CD1c-positive myeloid dendritic cell (primary cell): ENCODE measurements at regions not wholly inside any gene's neighbourhood (a gene's known extent, or its start where the extent isn't known, plus 50 kb on each side); places are given as distances from the start of the nearest gene placed in this dataset.
"Not testable (repeated sequence)": the region's sequence is repeated elsewhere in the genome, so short reads cannot be mapped to it uniquely, and the experiment has no call there.

Source experiments
- DNase-seq: peaks from one replicate; pipeline ENCODE4 v3.0.0-alpha.2; 2016; ENCODE audit errors: extremely low spot score

DNA sequence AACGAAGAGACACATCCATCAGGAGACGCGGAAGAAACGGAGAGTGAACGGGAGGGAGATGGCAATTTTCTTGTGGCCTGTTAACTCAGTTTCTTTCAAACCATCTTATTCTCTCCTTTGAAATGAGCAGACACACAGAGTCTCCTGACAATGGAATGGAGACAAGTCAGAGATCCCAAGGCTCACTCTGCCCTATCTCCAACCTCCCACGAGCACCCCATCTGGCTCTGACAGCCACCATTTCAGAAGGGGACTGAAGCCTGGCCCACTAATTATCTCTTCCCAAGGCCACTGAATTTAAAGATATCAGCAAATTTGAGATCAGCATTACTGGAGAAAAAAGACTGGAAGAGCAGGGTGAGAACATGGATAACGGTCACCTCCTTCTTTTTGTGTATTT, 215.6 kb downstream of the DHX15 start:
- DNase-seq, result no peak

DNA sequence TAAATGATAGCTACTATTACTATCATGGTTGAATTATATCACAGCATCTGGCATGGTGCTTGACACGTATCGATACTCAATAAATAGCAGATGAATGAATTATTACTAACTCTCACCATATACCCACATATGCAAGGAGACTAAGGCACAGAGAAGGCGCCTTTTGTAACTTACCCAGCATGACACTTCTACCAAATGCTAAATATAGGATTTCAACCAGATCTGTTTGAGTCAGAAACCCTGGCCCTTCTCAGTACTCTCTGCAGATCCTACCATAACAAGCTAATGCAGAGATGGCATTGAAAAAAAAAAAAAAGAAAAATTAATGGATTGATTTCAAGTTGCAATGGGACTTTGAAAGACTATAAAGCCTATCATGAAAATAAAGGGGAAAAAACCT, 219.5 kb downstream of the DHX15 start:
- no peak for DNase-seq

DNA sequence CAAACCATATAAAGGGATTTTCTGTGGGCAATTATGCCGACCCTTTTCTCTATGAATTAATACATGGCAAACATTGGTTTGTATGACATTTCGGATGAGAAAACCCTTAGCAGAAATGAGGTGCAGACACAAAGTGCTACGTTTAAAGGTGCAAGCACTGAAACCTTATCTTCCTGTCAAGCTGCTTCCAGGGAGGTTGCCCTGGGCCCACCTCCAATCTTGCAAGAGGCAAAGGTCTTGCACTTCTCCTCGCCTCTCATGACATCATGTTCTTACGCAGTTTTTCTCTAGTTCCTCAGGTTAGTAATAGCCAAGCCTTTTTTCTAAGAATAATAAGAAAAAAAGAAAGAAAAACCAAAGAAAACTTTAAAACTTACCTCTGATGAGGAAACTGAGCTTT, 220.1 kb downstream of the DHX15 start:
- no peak for DNase-seq

DNA sequence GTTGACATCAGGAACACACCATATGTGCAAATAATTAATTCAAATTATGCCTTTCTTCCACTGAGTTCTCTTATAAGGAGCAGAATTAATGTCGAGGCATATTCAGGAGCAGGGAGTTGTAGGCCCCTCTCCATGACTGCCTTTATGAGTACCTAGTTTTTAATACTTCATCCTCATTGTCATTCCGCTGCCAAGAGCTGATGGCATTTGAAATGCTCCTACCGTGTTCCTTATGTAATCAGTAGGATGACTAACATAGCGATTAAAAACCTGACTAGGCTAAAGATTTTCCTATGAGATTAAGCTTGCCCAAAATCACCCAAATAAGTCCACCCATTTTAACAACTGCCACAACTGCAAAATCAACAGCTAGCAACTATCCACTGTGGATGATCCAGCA, 220.6 kb downstream of the DHX15 start:
- no peak for DNase-seq

DNA sequence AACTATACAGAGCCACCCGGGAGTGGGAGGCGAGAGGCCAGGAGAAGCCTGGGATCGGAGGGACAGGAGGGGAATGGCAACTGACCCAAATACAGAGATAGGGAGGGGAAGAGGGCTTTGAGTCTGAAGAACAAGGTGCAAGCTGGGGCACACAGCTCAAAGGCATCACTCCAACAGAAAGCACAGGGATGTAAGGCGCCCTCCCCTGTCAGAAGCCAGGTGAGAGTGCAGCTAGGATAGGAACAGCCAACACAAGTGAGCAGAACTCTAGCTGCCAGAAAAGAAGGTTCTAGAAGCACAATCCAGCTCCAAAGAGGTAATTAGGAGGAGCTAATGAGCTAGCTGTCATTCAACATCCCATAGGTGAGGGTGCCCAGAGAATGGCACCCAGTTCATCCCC, 232.2 kb downstream of the DHX15 start:
- no peak for DNase-seq

DNA sequence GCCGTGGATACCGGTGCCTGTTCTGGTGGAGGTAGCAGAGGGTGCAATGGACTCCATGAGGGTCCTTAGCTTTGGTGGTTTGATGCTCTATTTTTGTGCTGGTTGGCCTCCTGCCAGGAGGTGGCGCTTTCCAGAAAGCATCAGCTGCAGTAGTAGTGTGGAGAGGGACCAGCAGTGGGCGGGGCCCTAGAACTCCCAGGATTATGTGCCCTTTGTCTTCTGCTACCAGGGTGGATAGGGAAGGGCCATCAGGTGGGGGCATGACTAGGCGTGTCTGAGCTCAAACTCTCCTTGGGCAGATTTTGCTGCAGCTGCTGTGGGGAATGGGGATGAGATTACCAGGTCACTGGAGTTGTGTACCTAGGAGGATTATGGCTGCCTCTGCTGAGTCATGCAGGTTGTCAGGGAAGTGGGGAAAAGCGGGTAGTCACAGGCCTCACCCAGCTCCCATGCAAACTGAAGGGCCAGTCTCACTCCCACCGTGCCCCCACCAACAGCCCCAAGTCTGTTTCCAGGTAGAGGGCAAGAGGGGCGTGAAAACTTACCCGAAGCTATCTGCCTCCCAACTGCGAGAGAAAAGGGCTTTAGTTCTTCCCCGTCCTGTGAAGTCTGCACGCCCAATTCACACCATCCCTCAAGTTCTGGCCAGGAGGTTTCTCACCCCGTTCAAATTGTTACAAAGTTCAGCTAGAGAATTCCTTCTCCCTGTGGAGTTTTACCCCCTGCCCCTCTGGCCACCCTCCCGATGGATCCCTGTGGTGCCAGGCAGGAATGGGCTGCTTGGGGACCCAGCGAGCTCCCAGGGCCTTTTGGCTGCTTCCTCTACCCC, 235.0 kb downstream of the DHX15 start:
- DNase-seq, result not testable (repeated sequence)

DNA sequence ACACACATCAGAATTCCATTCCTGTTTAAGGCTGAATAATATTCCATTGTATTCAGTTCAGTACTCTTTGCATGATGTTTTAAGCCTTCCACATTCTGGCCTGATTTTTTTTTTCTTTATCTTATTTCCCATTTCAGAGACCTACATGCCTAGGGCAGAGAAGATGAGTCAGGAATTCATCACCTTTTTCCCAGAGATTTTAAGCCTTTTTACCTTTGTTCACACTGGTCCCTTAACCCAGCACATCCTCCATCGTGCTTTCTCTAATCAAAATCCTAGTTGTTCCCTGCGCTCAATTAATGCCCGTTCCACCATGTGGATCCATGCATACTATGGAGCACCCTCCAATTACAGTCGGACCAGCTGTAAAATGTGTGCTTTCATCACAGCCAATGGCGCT, 245.1 kb downstream of the DHX15 start:
- no peak for DNase-seq

DNA sequence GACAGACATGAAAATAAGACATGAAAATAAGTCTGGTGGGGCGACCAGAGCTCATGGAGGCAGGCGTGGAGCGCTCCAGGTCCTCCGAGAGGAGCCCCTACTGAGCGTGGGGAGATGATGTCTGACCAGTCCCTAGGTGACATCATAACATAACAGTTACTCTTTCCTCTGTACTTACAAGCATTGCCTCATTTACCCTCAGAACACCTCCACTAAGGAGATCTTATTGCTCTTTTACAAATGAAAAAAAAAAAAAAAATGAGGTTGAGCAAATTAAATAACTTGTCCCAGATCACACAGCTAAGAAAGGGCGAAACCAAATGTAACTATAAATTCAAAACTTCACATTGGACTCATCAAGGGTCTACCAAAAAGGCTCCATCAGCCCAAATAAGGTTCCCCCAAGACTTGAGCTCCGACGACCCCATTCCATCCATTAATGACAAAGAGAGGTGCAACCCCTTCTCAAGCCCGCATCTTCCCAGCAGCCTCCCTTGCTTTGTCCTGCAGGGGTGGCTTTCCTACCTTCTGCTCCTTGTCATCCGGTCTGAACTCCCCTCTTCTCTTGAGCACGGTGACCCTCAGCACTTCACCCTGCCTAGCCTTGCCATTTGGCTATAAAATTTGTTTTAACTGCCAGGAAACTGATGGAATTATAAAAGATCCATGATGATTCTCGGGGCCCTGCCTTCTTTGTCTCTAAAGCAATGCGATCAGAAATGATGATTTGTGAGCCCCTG, 246.7 kb downstream of the DHX15 start:
- DNase-seq, result no peak

DNA sequence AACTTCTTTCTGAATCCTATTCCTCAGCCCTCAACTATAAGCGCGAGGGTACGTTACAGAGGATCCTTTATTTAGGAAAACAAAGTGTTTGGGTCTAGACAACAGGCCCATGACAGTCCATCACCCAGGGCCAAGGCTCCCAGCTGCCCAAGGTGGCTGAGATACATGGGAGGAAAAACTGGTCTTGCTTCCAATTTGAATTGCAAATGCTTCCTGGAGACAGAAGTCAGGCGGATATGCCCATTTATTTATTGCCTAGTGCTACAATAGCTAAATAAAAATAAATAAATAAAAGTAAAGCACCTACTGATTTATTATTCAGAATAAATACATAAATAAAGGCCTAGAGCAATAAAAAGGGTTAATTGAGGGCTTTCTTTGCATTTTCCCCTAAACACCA, 248.7 kb downstream of the DHX15 start:
- no peak for DNase-seq

DNA sequence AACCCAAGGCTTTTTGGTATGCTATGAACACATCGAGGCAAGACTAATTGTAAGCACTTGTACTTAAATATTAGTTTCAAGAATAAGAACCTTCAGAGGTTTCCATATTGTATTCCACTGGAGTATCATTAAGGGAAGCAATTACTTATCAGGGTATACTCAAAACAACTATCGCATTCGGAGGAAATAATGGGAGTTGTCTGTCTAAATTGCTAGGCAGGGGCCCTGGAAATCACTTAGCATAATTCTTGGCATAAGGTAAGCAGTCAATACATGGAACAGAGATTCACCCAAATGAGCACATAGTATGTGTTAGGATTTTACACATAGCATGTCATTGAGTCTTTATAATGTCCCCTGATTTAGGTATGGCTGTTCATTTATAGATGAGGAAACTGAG, 249.4 kb downstream of the DHX15 start:
- DNase-seq, result no peak

DNA sequence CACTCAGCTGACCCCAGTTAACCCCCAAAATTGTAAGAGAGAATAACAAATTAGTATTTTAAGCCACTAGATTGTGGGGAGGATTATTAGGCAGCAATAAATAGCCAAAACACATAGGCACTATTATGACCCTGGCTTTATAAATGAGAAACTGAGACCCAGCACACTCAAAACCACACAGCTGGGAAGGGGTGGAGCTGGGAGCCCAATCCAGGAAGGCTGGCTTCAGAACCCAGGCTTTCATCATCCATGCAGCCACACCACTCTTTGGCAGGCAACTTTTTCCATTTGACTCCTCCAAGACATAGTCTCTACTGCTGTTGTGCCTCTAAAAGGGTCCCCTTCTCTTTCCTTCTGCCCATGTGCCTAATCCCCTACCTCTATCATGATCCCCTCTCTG, 253.8 kb downstream of the DHX15 start:
- DNase-seq, result no peak

DNA sequence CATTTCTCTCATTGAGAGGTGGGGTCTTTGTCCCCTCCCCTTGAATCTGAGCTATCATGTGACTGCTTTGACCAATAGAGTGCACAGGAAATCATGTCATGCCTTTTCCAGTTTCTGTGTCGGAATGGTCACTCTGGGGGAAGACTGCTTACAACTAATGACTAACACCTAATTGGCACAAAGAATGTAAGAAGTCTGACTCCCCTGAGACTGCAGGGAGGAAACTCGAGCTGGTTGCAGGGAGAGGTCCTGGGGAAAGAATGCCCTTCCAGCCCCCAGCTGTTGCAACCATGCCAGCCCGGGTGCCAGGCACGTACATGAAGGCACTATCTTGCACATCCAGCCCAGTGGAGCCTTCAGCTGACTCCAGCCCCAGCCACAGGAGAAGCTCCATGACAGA, 254.2 kb downstream of the DHX15 start:
- no peak for DNase-seq

DNA sequence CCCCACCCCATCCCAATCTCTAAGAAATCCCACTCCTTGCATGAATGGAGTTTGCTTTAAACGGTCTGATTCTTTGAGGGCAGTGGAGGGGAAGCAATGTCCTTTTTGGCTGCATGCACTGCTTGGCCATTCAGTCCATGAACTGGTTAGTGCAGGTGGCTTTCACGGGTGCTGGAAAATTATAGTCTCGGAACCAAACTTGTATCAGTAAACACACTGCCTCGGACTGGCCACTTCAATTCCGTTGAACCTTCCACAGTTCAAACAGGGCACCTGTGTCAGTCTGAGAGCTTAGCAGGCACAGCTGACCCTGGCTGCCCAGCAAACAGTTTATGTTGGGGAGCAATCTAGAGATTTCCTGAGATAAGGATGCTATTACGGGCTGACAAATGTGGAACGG, 255.6 kb downstream of the DHX15 start:
- no peak for DNase-seq

DNA sequence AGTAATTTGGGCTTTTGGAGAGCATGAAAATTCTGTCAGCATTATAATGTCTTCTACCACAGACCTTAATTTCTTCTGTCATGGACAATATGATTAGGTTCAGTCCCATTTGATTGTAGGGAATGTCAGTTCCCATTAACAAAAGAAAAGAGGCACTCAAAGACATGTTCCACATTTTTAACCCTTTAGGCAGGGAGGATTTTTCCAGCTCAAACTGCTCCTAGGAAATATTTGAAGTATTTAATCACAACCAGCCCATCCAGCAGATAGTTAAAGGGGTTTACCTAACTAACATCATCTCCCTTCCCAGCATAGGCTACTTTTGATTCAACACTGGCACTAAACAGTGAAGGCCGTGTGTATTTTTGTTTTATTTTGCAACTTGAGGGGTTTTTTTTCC, 256.0 kb downstream of the DHX15 start:
- DNase-seq, result no peak

DNA sequence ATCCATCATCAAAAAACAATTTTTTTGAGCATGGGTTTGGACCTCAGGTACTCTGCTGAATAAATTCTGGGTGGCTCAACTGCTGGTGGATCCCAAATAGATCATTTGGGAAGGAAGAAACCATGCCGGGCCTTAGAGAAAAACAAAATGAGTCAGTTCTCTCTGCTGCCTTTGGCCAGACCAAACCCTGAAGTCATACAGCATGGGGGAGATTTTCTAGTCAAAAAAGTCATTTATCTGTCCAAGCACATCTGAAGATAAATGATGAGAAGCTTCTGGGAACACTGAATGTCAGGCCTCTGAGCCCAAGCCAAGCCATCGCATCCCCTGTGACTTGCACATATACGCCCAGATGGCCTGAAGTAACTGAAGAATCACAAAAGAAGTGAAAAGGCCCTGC, 261.4 kb downstream of the DHX15 start:
- DNase-seq, result no peak

DNA sequence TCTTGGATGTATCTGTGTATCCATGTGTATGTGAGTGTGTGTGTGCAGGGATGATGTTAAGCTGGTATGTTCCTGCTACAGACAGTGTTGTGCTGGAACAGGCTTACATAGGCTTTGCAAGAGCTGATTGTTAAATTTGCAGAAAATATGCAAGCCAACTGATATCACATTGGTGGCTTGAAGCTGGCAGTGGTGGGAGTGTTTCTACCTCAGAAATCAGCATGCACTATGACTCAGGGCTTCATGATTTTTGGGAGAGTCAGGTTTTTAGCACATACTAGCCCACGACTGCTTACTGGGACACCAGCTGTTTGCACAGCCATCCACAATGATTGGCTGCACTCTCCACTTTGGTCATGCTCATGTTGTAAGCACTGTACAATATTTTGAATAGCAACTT, 261.8 kb downstream of the DHX15 start:
- no peak for DNase-seq

DNA sequence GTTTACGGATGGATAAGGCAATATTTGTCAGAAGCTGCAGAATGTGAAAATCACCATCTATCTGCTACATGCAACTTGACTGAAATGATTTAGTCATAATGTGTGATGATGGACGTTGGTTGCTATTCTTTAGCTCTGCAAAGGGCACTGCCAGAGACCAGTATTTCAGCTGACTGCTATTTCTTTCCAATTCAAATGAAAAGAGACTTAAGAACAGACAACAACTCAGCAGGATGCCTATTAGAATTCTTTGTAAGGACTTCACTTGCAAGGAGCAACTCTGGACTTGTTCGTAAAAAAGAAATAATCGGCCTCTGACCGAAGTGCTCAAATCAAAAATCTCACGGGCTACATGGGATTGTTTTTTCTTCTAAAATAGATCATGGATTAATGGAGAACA, 262.7 kb downstream of the DHX15 start:
- DNase-seq, result no peak

DNA sequence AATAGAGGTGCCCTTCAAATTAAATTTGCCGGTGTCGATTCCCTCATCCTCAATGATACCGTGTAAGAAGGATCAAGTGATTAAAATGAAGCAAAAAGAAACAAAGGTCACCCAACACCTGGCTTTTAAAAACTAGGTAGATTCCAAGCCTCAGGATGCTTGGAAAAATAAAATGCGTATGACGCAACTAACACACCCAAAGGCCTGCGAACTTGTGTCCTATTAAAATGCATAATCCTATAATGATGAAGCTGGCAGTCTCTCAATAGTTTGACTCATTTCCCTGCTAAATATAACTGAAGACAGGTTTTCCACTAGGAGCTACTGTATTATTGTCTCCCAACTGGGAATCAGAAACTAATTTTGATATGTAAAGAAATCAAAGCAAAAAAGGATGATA, 263.2 kb downstream of the DHX15 start:
- DNase-seq, result no peak

DNA sequence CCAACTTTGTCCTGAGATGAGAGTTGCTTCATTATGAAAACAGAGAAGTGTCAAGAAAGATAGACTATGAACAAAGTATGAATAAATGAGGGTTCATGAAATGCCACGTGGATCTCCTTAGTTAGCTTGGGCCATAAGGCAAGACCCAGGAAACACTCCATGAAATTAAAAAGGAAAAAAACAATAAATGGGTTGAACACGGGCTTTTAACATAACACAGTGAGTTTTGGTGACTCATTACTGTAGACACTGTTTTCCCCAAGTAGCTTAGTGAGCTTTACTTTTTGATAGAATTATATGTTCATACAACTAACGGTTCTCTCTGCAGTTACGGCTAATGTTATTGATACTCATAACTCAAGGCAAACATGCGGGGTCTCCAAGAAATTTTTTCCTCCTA, 265.0 kb downstream of the DHX15 start:
- no peak for DNase-seq

DNA sequence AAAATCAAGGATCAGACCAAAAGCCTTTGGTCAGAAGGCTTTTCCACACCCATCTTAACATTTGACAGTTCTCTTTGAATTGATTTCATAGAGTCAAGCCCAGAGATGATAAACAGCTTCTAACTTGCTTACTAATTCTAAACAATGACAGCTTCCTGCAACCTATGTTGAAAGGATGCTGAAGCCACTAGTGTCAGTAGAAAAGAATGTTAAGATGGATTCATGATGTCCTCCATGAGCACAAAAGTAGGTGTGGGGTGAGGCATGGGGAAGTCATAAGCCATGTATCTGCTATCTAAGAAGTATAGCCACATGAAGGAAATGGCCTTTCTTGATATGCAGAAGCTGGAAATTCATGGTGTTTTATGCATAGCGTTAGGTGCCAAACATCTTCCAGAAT, 269.3 kb downstream of the DHX15 start:
- DNase-seq, result no peak

DNA sequence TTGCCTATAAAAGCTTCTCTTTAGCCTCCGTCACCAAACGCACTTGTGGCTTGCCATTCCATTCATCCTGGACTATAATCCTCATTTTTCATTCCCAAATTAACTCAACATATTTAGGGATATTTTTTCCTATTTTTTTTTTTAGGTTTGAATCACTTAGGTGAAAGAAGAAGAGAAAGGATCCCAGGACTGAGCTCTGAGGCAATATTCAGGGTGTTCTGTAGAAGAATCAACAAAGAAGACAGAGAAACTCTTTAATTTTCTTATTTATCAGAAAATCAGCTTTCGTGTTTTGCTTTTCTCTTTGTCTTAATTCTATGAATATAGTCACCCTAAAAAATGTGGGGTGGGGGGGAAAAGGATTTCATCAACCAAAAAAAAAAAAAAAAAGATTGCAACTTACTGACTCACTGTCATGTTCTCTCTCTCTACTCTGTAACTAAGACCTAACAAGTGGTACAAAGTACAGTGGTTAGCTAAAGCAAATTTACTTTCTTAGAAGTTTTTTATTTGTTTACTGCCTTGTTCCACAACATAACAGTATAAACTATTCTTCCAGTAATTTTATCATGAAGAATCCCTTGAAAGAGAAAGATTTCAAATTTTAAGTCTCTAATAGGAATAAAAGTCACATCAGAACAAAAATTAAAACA, 272.0 kb downstream of the DHX15 start:
- no peak for DNase-seq

DNA sequence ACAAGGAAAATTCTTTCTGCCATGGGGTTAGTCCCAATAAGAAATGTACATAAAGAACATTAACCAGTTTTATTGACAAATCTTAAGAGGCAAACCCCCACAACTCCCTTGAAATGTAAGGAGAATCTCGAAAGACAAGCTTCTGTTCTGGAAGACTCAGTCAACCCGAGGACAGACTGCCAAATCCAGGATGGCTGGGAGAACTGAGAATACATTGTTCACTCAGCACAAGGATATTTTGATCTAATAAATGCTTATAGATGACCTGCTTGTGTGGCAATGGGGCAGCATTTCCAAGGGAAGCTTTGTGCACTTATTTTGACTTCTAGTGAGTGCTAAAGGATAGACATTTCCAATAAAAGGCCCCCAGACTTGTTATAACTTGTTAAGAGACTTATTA, 280.4 kb downstream of the DHX15 start:
- no peak for DNase-seq

DNA sequence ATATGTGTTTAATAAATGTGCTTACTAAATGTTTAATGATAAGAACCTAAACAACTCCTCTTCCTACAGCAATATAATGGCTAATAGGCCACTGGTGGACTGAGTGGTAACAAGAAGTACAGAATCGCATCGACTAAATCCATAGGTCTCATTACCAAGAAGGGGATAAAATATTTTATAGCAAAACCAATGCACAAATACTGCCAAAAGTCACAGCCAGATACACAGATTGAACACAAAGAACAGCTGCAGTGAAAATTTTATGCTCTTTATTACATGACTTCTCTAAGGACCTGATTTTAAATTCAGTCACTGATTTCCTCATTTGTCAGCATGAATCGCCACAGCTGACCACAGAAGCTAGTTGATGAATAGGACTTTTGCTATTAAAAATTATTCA, 285.4 kb downstream of the DHX15 start:
- DNase-seq, result no peak
